Gastroesophageal sphincter (tissue), 3 donors: ENCODE measurements at regions not wholly inside any gene's neighbourhood (a gene's known extent, or its start where the extent isn't known, plus 50 kb on each side); places are given as distances from the start of the nearest gene placed in this dataset.

Source experiments
- EP300 ChIP-seq: sonication (generic); formaldehyde crosslinking; IDR thresholded peaks from one replicate; pipeline ENCODE4 v1.6.1; 2017; ENCODE audit warnings: antibody characterized with exemption, mild to moderate bottlenecking
- POLR2A ChIP-seq, 2 donors: fragments of 450-650 bp; IDR thresholded peaks; one replicate each; pipeline ENCODE4 v1.6.1; 2017; ENCODE audit warnings: antibody characterized with exemption in 2 of 2, mild to moderate bottlenecking in 2 of 2, moderate library complexity in 1 of 2
- TF ChIP-seq, protein P1 (sequence below), 4 experiments: fragments of 200-600 bp in 2 of 4; fragments of 450-650 bp in 2 of 4; sonication (generic) in 1 of 4; IDR thresholded peaks; one replicate each; pipeline ENCODE4 v1.5.1; 2017 to 2019; ENCODE audit warnings: antibody characterized with exemption in 4 of 4, mild to moderate bottlenecking in 2 of 4, moderate library complexity in 2 of 4

- TF ChIP-seq, protein P1, sequence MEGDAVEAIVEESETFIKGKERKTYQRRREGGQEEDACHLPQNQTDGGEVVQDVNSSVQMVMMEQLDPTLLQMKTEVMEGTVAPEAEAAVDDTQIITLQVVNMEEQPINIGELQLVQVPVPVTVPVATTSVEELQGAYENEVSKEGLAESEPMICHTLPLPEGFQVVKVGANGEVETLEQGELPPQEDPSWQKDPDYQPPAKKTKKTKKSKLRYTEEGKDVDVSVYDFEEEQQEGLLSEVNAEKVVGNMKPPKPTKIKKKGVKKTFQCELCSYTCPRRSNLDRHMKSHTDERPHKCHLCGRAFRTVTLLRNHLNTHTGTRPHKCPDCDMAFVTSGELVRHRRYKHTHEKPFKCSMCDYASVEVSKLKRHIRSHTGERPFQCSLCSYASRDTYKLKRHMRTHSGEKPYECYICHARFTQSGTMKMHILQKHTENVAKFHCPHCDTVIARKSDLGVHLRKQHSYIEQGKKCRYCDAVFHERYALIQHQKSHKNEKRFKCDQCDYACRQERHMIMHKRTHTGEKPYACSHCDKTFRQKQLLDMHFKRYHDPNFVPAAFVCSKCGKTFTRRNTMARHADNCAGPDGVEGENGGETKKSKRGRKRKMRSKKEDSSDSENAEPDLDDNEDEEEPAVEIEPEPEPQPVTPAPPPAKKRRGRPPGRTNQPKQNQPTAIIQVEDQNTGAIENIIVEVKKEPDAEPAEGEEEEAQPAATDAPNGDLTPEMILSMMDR (IDR thresholded peaks at IDR 0.05) = no peak
- TF ChIP-seq POLR2A (IDR thresholded peaks at IDR 0.05) = no peak
- TF ChIP-seq EP300 = no peak
These were observed 51.8 kb upstream of the DTNBP1 start for GRCh38 chr6:15714658-15715057.
